ENCODE measurements at regions not wholly inside any gene's neighbourhood (a gene's known extent, or its start where the extent isn't known, plus 50 kb on each side); places are given as distances from the start of the nearest gene placed in this dataset.
"Not testable (repeated sequence)": the region's sequence is repeated elsewhere in the genome, so short reads cannot be mapped to it uniquely, and the experiment has no call there.

GRCh38 chr9:31823365-31823764 lies 561.1 kb upstream of the ACO1 start:
- DNase-seq = no peak

GRCh38 chr9:31824860-31825259 lies 559.6 kb upstream of the ACO1 start:
- no peak for DNase-seq

- no peak for DNase-seq
Measured at GRCh38 chr9:31837211-31837610, 547.2 kb upstream of the ACO1 start.

GRCh38 chr9:31839273-31839672 lies 545.2 kb upstream of the ACO1 start:
- DNase-seq = no peak

GRCh38 chr9:31840702-31841101 lies 543.7 kb upstream of the ACO1 start:
- DNase-seq = no peak

GRCh38 chr9:31847963-31848362 lies 536.5 kb upstream of the ACO1 start:
- DNase-seq = no peak

- no peak for DNase-seq
Measured at GRCh38 chr9:31848505-31849285, 535.7 kb upstream of the ACO1 start.

- DNase-seq = no peak
Measured at GRCh38 chr9:31854187-31854586, 530.3 kb upstream of the ACO1 start.

- no peak for DNase-seq
Measured at GRCh38 chr9:31868830-31869229, 515.6 kb upstream of the ACO1 start.

- no peak for DNase-seq
Measured at GRCh38 chr9:31870276-31870675, 514.2 kb upstream of the ACO1 start.

GRCh38 chr9:31873722-31874121 lies 510.7 kb upstream of the ACO1 start:
- no peak for DNase-seq

GRCh38 chr9:31894008-31894407 lies 490.4 kb upstream of the ACO1 start:
- DNase-seq = no peak

- DNase-seq = no peak
Measured at GRCh38 chr9:31908158-31908890, 476.1 kb upstream of the ACO1 start.

GRCh38 chr9:31908891-31909480 lies 475.5 kb upstream of the ACO1 start:
- DNase-seq = no peak

GRCh38 chr9:31912636-31913035 lies 471.8 kb upstream of the ACO1 start:
- DNase-seq = no peak

- DNase-seq = no peak
Measured at GRCh38 chr9:31916591-31917241, 467.7 kb upstream of the ACO1 start.

GRCh38 chr9:31937737-31938136 lies 446.7 kb upstream of the ACO1 start:
- not testable (repeated sequence) for DNase-seq

- DNase-seq = no peak
Measured at GRCh38 chr9:31950756-31951155, 433.7 kb upstream of the ACO1 start.

- DNase-seq = no peak
Measured at GRCh38 chr9:31958572-31958971, 425.9 kb upstream of the ACO1 start.

- no peak for DNase-seq
Measured at GRCh38 chr9:31969552-31969951, 414.9 kb upstream of the ACO1 start.

GRCh38 chr9:31983895-31984294 lies 400.5 kb upstream of the ACO1 start:
- no peak for DNase-seq

- no peak for DNase-seq
Measured at GRCh38 chr9:31996331-31996730, 388.1 kb upstream of the ACO1 start.

- DNase-seq = no peak
Measured at GRCh38 chr9:32004431-32005076, 379.9 kb upstream of the ACO1 start.
